NK-92 treated with Interleukin-12 subunit alpha and Interleukin-12 subunit beta, amount 100 ng/mL, for 24 hours (cell line): ENCODE measurements at regions not wholly inside any gene's neighbourhood (a gene's known extent, or its start where the extent isn't known, plus 50 kb on each side); places are given as distances from the start of the nearest gene placed in this dataset.

Experiments used
- DNase-seq: peaks from one replicate; lab custom pipeline; 2025; lab: John Stamatoyannopoulos, UW

DNA sequence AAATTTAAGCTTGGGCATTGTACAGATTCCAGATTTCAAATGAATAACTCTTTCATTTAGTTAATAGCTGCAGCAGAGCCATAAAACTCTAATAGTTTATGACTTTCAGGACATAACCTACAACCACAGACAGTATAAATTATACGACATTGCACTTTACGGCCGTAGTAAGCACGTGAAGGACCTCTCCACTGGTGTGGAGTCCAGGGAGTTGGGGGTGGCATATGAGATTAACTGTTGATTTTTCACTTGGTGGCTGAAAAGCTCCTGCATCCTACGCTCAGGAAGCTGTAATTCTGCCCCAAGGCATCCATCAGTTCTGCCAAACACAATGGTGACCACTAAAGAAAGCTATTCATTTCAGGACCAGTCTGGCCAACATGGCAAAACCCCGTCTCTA lies 376.2 kb downstream of the SOX11 start:
- no peak for DNase-seq

- DNase-seq = no peak
These were observed 377.2 kb downstream of the SOX11 start for GRCh38 chr2:6069381-6069780.

GRCh38 chr2:6071519-6071918 lies 379.3 kb downstream of the SOX11 start:
- no peak for DNase-seq

GRCh38 chr2:6072276-6072675 lies 380.1 kb downstream of the SOX11 start:
- no peak for DNase-seq

DNA sequence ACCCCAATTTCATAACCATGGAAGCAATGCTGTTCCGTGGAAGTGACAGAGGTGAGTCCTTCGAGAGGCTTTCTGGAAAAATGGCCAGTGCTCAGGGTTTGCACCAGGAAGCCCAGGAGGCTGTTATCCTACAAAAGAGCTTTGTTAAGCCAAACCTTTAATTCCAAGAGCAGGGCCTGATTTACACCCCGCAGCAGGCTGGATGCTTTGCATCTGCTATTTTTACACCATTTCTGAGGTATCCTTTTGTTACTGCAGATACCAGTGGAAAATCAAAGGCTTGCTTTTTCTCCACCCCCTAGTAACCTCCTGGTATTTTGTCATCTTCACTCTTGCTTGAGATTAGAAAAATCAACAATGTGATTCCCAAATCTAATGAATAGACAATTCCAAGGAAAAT lies 380.6 kb downstream of the SOX11 start:
- no peak for DNase-seq

GRCh38 chr2:6073191-6074088 lies 381.3 kb downstream of the SOX11 start:
- DNase-seq = no peak

DNA sequence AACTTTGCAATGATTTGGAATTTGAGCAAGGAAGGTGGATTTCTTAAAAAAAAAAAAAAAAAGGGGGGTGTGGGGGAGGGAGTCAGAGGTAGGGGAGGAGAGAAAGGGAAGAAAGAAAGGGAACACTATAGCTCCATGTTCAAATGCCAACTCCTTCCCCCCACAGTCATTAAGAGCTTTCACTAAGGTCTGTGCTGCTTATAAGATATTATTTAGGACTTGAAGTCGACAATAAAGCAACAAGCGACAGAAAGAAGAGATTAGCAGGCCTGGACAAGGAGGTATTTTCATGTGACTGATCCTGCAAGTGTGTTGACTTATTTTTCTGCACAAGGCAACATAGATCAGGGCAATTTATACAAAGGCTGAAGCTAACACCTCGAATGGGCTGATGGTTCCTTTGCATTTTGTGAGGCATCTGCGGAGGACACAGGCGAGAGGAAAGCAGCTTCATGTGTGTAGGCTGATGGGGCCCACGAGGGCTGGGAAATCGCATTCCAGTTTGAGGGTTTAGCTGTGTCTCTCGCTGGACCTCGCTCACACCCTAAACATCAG lies 382.0 kb downstream of the SOX11 start:
- no peak for DNase-seq

DNA sequence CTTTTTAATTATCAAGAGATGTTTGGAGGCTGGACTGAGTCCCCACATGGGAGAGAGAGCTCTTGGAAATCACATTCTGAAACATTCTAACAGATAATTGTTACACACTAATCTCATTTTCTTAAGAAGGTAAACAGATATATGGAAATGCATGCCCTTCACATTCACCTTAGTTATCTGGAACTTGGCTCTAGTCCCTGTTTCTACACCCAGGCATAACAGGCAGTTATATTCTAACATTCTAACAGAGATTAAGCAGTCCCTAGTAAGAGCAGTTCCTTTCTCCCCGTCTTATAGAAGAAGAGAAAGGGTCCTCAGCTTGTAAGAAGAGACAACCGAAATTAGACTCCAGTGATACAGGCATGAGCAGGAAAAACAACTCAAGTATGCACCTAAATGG lies 385.4 kb downstream of the SOX11 start:
- no peak for DNase-seq

- DNase-seq = no peak
These were observed 386.2 kb downstream of the SOX11 start for GRCh38 chr2:6078414-6078813.

- DNase-seq = no peak
These were observed 387.2 kb downstream of the SOX11 start for GRCh38 chr2:6079405-6079804.

- DNase-seq = no peak
These were observed 389.0 kb downstream of the SOX11 start for GRCh38 chr2:6080932-6081753.

DNA sequence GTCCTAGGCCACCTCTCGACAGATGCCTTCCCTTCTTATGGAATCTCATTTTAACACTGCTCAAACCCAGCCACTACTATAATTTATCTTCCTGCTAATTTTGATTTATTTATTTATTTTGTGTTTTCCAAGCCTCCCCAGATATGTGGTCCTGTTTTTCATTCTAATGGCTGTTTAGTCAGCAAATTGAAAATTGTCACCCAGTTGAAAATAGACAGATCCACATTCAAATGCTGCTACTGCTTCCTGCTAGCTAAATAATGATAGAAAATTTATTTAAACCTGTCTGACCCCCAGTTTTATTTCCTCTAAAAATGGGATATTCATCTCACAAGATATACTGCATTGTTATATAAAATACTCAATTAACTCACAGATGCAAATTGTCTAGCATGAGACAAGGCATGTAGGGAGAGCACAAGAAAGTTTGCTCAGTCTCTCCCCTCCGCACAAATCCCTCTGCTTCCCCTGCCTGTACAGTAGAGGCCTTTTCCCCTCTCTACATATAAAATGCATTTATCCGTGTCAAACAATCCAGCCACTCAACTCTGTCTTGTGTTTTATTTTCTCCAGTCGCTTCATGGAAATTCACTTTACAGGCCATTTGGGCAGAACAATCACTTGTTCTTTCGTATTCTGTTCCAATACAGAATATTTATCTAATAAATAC lies 389.9 kb downstream of the SOX11 start:
- DNase-seq = no peak

- DNase-seq = no peak
These were observed 390.4 kb downstream of the SOX11 start for GRCh38 chr2:6082625-6083018.

DNA sequence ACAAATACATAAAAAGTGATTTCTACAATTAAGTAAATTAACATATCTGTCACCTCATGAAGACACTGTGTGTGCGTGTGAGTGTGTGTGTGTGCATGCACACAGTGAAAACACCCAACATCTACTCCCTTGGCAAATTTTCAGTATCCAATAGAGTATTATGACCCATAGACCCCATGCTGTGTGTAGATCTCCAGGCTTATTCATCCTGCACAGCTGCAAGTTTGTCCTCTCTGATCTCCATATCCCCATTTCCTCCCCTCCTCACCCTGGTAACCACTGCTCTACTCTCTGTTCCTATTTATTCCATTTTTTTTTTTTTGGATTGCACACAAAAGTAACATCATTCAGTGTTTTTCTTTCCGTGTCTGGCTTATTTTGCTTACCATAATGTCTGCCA lies 391.0 kb downstream of the SOX11 start:
- no peak for DNase-seq

DNA sequence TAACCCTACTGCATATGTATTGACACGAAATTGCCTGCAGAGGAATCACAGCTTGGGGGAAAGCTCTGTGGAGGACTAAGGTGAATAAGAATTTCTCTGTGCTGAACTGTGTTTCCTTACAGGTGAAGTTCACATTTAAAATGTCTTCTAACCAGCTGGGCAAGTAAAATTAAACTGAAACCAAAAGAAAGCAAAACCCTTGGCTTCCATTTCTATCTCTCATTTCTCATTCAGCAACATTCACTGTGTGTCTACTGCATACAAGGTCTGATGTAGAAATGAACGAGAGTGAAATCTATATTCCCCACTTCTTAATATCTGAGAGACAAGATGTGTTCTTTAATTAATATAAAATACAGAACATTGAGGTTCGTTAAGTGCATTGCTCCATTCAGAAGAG lies 397.3 kb downstream of the SOX11 start:
- DNase-seq = no peak

GRCh38 chr2:6103372-6103771 lies 411.2 kb downstream of the SOX11 start:
- DNase-seq = no peak

DNA sequence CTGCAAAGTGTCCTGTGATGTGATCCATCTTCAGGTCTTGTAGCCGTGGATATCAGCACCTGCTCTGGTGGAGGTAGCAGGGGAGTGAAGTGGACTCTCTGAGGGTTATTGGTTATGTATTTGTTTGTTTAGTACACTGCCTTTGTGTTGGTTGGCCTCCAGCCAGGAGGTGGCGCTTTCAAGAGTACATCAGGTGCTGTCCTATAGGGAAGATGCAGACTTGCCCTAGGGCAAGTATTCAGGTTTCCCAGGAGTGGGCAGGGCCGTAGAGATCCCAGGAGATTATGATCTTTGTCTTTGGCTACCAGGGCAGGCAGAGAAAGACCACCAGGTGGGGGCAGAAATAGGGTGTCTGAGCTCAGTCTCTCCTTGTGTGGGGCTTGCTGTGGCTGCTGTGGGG lies 411.8 kb downstream of the SOX11 start:
- no peak for DNase-seq

DNA sequence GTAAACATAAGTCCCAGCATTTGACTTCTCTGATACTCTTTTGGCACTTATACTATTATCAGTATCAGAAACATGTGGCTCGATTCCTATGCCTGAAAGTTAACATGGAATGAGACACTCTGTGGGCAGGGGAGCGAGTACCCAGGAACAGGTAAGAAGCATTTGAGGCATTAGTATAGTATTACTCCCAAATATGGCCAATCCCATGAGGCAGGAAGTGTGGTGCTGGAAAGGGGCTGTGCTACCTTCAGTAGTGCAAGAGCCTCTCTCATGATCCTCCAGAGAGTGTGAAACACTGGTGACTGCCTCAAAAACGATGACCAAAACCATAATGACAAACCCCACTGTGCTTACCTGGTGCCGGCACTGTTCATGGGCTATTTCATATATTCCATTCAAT lies 415.1 kb downstream of the SOX11 start:
- no peak for DNase-seq

GRCh38 chr2:6109831-6110230 lies 417.6 kb downstream of the SOX11 start:
- DNase-seq = no peak

DNA sequence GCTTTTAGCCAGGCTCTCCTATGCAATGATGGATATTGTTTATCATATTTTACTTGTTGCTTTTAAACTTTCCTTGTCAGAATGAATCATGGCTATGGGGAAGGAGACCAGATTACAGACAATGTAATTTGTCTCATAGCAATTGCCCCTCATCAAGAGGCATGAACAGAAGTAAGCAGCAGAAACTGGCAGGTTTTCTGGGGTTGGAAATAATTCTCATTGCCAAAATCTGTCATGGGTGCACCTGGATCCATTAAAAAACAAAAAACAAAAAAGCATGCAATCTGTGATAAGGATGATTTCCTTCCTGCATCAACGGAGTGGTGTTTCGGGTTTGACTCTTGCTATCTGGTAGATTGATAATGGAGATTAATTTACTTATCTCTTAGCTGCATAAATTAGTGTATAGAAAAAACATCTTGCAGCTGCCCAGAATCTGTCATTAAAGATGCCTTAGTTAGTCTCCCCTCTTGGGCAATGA lies 419.6 kb downstream of the SOX11 start:
- DNase-seq = no peak

GRCh38 chr2:6113786-6114185 lies 421.6 kb downstream of the SOX11 start:
- no peak for DNase-seq

DNA sequence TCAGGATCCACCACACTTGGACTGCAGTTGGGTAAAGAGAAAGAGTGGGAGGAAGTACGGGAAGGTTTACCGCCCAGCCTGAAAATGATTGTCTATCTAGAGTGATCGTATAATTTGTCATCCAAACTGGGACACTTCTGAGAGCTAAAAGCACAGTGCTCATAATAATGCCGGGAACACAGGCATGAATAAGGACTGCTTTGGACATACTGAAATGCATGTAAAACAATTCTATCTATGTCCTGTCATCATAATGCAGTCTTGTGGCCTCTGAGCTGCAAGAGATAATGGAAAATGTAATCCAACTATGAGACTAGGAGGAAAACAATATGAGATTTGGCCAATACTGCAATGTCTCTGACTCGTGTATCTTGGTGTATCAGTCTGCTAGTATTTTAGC lies 435.5 kb downstream of the SOX11 start:
- DNase-seq = no peak
